A549 (cell line): ENCODE measurements at regions not wholly inside any gene's neighbourhood (a gene's known extent, or its start where the extent isn't known, plus 50 kb on each side); places are given as distances from the start of the nearest gene placed in this dataset.

ENCODE experiments used
- ATAC-seq, 2 experiments: fragments of 200-7000 bp in 1 of 2; fragments of >200 bp in 1 of 2; cut with Nextera tagmentation in 1 of 2; cut with Tn5 transposase in 1 of 2; 3 replicates each; pipeline versions ENCODE4 v1.8.0 to v1.9.1; 2018 to 2020; ENCODE audit warnings: mild to moderate bottlenecking in 1 of 2, moderate library complexity in 1 of 2
- CTCF ChIA-PET: fragments of 300-600 bp; sonication (Branson Sonifier 250); formaldehyde crosslinking; extraction: SDS; loops from one replicate; lab custom pipeline; 2021; ENCODE audit warnings: antibody characterized with exemption, inconsistent platforms; lab: Yijun Ruan, JAX
- POLR2A ChIA-PET: fragments of 350-600 bp; formaldehyde crosslinking; extraction: SDS; loops from one replicate; lab custom pipeline; 2021; ENCODE audit warnings: antibody characterized with exemption, inconsistent platforms; lab: Yijun Ruan, JAX
- DNase-seq, 2 experiments: peaks; one replicate each; pipeline versions ENCODE4 v3.0.0 to v3.0.0-alpha.2; 2011 to 2016; ENCODE audit warnings: low read depth in 1 of 2, low spot score in 1 of 2
- FAIRE-seq: peaks from 2 replicates; lab custom pipeline; 2011; peaks lifted over from hg19 to GRCh38; lab: Jason Lieb, UNC
- H3K27ac ChIP-seq, 2 experiments: fragments of >200 bp; sonication (Bioruptor Twin); formaldehyde crosslinking; 3 replicates each; pipeline ENCODE4 v1.5.1; 2016 to 2017
- H3K4me1 ChIP-seq: fragments of >200 bp; sonication (Bioruptor Twin); formaldehyde crosslinking; 3 replicates; pipeline ENCODE4 v1.6.1; 2016
- H3K4me2 ChIP-seq: fragments of >200 bp; sonication (Bioruptor Twin); formaldehyde crosslinking; 3 replicates; pipeline ENCODE4 v1.6.1; 2016
- H3K4me3 ChIP-seq: fragments of >200 bp; sonication (Bioruptor Twin); formaldehyde crosslinking; 3 replicates; pipeline ENCODE4 v1.5.1; 2016
- H3K9me3 ChIP-seq: fragments of >200 bp; sonication (Bioruptor Twin); formaldehyde crosslinking; 3 replicates; pipeline ENCODE4 v1.6.1; 2016
- ATOH8 ChIP-seq: fragments of 250-450 bp; sonication (Bioruptor Pico); IDR thresholded peaks from 2 replicates; pipeline ENCODE4 v1.5.0; 2020; ENCODE audit warnings: low read depth, mild to moderate bottlenecking, moderate library complexity
- BHLHE40 ChIP-seq: IDR thresholded peaks from 2 replicates; pipeline ENCODE4 v1.6.1; 2012; ENCODE audit warnings: low read depth, low read length, inconsistent platforms
- CBX2 ChIP-seq: fragments of 200-600 bp; sonication (generic); IDR thresholded peaks from 2 replicates; pipeline ENCODE4 v1.6.1; 2016; ENCODE audit warnings: low read depth, mild to moderate bottlenecking, borderline replicate concordance
- CTCF ChIP-seq: fragments of >200 bp; sonication (Bioruptor Twin); formaldehyde crosslinking; IDR thresholded peaks from 3 replicates; pipeline ENCODE4 v1.5.1; 2016
- EHF ChIP-seq: fragments of 250-450 bp; sonication (Bioruptor Pico); IDR thresholded peaks from 2 replicates; pipeline ENCODE4 v1.5.0; 2020; ENCODE audit warnings: mild to moderate bottlenecking
- FOSL2 ChIP-seq, 2 experiments: fragments of 450-650 bp in 1 of 2; fragments of >200 bp in 1 of 2; sonication (Bioruptor Twin) in 1 of 2; formaldehyde crosslinking; IDR thresholded peaks; 2 replicates each; pipeline versions ENCODE4 v1.5.0 to v1.6.1; 2016 to 2020; ENCODE audit warnings: mild to moderate bottlenecking in 1 of 2, moderate library complexity in 1 of 2
- GATA3 ChIP-seq: IDR thresholded peaks from 2 replicates; pipeline ENCODE4 v1.6.1; 2012; ENCODE audit warnings: borderline replicate concordance
- HDAC2 ChIP-seq: fragments of 200-600 bp; sonication (generic); IDR thresholded peaks from 2 replicates; pipeline ENCODE4 v1.6.1; 2016
- HES2 ChIP-seq: fragments of >200 bp; sonication (Bioruptor Twin); formaldehyde crosslinking; IDR thresholded peaks from 2 replicates; pipeline ENCODE4 v1.6.1; 2016
- HMGXB4 ChIP-seq: fragments of 250-450 bp; sonication (Bioruptor Pico); IDR thresholded peaks from 2 replicates; pipeline ENCODE4 v1.5.0; 2021; ENCODE audit warnings: mild to moderate bottlenecking, moderate library complexity, borderline replicate concordance
- HOXA7 ChIP-seq: fragments of 250-450 bp; sonication (Bioruptor Pico); IDR thresholded peaks from 2 replicates; pipeline ENCODE4 v1.5.0; 2020; ENCODE audit warnings: mild to moderate bottlenecking, moderate library complexity
- JUN ChIP-seq, 2 experiments: fragments of >200 bp; sonication (Bioruptor Twin); formaldehyde crosslinking; IDR thresholded peaks; 2 replicates in 1 of 2; 3 replicates in 1 of 2; pipeline ENCODE4 v1.6.1; 2016 to 2017
- MYC ChIP-seq: IDR thresholded peaks from 2 replicates; pipeline ENCODE4 v1.6.1; 2012; ENCODE audit warnings: mild to moderate bottlenecking, inconsistent platforms, low read length, improper control_type of control experiment, borderline replicate concordance
- NPAS2 ChIP-seq: fragments of 250-450 bp; sonication (Bioruptor Pico); IDR thresholded peaks from 2 replicates; pipeline ENCODE4 v1.8.0; 2022; ENCODE audit warnings: mild to moderate bottlenecking, moderate library complexity, borderline replicate concordance
- RFX5 ChIP-seq: fragments of 450-650 bp; IDR thresholded peaks from 2 replicates; pipeline ENCODE4 v1.7.1; 2014; ENCODE audit warnings: antibody characterized with exemption, mild to moderate bottlenecking, moderate library complexity
- RNF2 ChIP-seq: fragments of 200-600 bp; sonication (generic); IDR thresholded peaks from 2 replicates; pipeline ENCODE4 v1.6.1; 2016; ENCODE audit warnings: low read depth, mild to moderate bottlenecking, antibody characterized with exemption, moderate library complexity, borderline replicate concordance
- SREBF2 ChIP-seq: fragments of 450-650 bp; IDR thresholded peaks from 2 replicates; pipeline ENCODE4 v1.6.1; 2014; ENCODE audit warnings: mild to moderate bottlenecking, moderate library complexity
- TP53 ChIP-seq: fragments of 250-450 bp; sonication (Bioruptor Pico); IDR thresholded peaks from 2 replicates; pipeline ENCODE4 v1.5.0; 2021; ENCODE audit warnings: mild to moderate bottlenecking, moderate library complexity
- USF2 ChIP-seq: fragments of 450-650 bp; IDR thresholded peaks from 2 replicates; pipeline ENCODE4 v1.6.1; 2014; ENCODE audit warnings: antibody characterized with exemption
- ZSCAN20 ChIP-seq: fragments of 250-450 bp; sonication (Bioruptor Pico); IDR thresholded peaks from 2 replicates; pipeline ENCODE4 v1.8.0; 2022; ENCODE audit warnings: mild to moderate bottlenecking, moderate library complexity
- WGBS: methylation state at CpG from one replicate; pipeline ENCODE4 v1.1.6; 2017; ENCODE audit errors: missing lambda C conversion rate; 5-methylcytosine and 5-hydroxymethylcytosine counted together

GRCh38 chrX:77162777-77163176, 284.4 kb upstream of the FGF16 start:
- no peak for ATAC-seq
- no peak overlapping the region for H3K27ac ChIP-seq
- no peak for FAIRE-seq
- POLR2A ChIA-PET, result no interaction called here
- no peak for DNase-seq
- no peaks in the 10 kb centered on the region for H3K4me1 ChIP-seq
- no peaks in the 10 kb centered on the region for H3K9me3 ChIP-seq
- no peak for TF ChIP-seq RFX5
- no peak for TF ChIP-seq HES2
- TF ChIP-seq HMGXB4 (CRISPR knock-in tag), result no peak
- no peak for TF ChIP-seq RNF2
- TF ChIP-seq USF2, result no peak
- TF ChIP-seq ZSCAN20 (CRISPR knock-in tag), result no peak
- no peak for TF ChIP-seq CBX2
- no peak for TF ChIP-seq MYC
- TF ChIP-seq ATOH8 (CRISPR knock-in tag), result no peak
- TF ChIP-seq HOXA7 (CRISPR knock-in tag), result no peak
- no peak for TF ChIP-seq FOSL2 (IDR thresholded peaks at IDR 0.05)
- TF ChIP-seq FOSL2 (CRISPR knock-in tag; IDR thresholded peaks at IDR 0.05), result no peak
- TF ChIP-seq, all 56 proteins: peak for 0
- H3K4me2 ChIP-seq, result no peak overlapping the region
- no peak overlapping the region for H3K4me3 ChIP-seq
- CTCF ChIA-PET, result interaction anchor here (1.0 kb wide), 1 partner anchor 10 kb away, joined by 3 read pairs; no protein-coding TSS in a partner anchor
- 33% methylated on average over 1 of the region's 1 CpG for WGBS

- no peak overlapping the region for H3K4me2 ChIP-seq
- ATAC-seq, result no peak
- TF ChIP-seq TP53 (CRISPR knock-in tag), result no peak
- no peak for TF ChIP-seq GATA3
- TF ChIP-seq CTCF, result no peak
- TF ChIP-seq SREBF2, result no peak
- TF ChIP-seq NPAS2 (CRISPR knock-in tag), result no peak
- TF ChIP-seq RNF2, result no peak
- no peak for TF ChIP-seq ZSCAN20 (CRISPR knock-in tag)
- no peak for TF ChIP-seq EHF (CRISPR knock-in tag)
- no peak for TF ChIP-seq BHLHE40
- no peak for TF ChIP-seq HDAC2
- TF ChIP-seq JUN (IDR thresholded peaks at IDR 0.05), result no peak
- no peaks in the 10 kb centered on the region for H3K9me3 ChIP-seq
- ChIA-PET CTCF (no interaction called here), POLR2A (no interaction called here)
- H3K4me3 ChIP-seq, result no peak overlapping the region
- DNase-seq, result no peak
- FAIRE-seq, result no peak
- no peak overlapping the region for H3K27ac ChIP-seq
- H3K4me1 ChIP-seq, result no peaks in the 10 kb centered on the region
- 0% methylated on average over 1 of the region's 1 CpG for WGBS
These were observed 279.2 kb upstream of the FGF16 start for GRCh38 chrX:77167993-77168392.
